GM21360 (cell line): ENCODE measurements at regions not wholly inside any gene's neighbourhood (a gene's known extent, or its start where the extent isn't known, plus 50 kb on each side); places are given as distances from the start of the nearest gene placed in this dataset.

Experiments used
- ATAC-seq: cut with Tn5 transposase; IDR thresholded peaks from one replicate; pipeline ENCODE4 v1.9.1; 2021; ENCODE audit warnings: mild to moderate bottlenecking, moderate library complexity; ENCODE audit not compliant: unreplicated experiment

DNA sequence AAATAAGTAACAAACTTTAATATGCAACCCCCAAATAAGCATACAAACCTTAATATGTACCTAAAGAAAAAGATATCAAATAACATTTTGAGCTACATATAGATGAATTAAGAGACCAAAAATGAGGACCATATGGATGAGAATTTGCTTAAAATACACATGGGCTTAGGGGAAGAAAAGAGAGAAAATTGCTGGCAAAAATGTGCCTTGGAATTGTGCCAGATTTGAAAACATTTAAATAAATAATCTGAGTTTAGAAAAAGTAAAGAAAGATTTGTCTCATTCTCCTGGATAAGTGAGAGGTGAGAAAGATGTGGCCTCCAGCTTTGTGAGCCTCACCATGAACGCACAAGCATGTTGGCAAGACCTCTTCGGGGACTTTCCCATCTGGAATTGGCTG is 372.6 kb downstream of the SOX11 start:
- ATAC-seq = no peak

DNA sequence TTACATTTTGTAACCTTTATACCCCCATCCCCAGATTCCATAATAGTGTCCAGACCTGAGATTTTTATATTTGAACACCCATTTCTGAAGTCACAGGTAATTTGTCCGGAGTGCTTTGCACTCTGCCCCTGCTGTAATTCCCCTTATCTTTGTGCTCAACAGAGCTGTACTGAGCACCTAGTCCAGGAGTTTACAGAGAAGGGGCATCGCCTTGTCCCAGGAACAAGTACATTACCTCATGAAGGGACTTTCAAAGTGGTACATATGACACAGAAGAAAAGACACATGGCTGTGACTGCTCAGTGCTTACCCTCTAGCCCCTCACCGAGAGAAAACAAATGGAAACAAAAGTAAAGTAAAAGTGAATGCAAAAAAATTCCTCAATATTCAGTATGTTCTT is 373.5 kb downstream of the SOX11 start:
- no peak for ATAC-seq

DNA sequence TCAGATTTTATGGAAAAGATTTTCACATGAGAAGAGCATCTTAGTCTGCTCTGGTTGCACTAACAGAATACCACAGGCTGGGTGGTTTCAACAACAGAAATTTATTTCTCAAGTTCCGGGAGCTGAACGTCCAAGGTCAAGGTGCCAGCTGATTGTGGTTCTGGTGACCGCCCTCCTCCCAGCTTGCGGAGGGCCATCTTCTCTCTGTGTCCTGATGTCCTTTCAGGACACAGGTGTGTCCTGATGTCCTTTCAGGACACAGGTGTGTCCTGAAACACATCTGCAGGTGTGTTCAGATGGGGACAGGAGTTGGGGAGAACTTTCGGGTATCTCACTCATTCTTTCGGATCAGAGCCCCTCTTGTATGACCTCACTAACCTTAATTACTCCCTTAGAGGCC is 374.9 kb downstream of the SOX11 start:
- no peak for ATAC-seq

DNA sequence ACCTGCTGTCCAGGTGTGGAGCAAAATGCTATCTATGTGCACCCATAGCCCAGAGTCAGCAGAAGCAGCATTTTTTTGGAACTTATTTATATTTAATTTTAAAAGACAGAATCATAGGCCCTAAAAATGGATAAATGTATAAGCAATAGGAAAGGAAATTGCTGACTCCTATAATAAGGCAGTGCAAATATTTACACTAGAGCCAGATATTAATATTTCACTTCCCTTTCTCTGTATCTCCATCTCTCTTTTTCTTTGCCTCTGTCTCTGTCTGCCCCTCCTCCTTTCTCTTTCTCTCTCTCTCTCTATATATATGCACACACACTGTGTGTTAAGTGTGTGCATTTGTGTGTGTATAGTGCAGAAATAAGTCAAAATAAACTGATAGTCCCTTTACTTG is 375.6 kb downstream of the SOX11 start:
- no peak for ATAC-seq

DNA sequence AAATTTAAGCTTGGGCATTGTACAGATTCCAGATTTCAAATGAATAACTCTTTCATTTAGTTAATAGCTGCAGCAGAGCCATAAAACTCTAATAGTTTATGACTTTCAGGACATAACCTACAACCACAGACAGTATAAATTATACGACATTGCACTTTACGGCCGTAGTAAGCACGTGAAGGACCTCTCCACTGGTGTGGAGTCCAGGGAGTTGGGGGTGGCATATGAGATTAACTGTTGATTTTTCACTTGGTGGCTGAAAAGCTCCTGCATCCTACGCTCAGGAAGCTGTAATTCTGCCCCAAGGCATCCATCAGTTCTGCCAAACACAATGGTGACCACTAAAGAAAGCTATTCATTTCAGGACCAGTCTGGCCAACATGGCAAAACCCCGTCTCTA is 376.2 kb downstream of the SOX11 start:
- no peak for ATAC-seq

DNA sequence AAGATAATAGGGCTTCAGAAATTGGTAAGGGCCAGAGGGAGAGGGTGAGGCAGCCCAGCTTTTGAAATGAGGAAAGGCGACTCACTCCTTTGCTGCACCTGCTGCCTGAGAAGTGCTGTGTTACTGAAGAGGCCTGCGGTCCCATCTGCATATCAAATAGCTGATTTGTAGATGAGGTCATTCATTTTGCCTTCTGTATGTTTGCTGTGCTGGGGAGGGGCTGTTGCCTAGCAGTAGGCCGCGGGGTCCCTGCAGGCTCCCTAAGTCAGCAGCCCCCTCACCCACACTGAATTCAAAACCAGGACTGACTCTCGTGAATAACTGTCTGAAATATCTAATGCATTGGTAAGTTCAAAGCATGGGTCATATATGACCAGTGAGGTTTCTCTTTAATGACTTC is 377.2 kb downstream of the SOX11 start:
- ATAC-seq = no peak

DNA sequence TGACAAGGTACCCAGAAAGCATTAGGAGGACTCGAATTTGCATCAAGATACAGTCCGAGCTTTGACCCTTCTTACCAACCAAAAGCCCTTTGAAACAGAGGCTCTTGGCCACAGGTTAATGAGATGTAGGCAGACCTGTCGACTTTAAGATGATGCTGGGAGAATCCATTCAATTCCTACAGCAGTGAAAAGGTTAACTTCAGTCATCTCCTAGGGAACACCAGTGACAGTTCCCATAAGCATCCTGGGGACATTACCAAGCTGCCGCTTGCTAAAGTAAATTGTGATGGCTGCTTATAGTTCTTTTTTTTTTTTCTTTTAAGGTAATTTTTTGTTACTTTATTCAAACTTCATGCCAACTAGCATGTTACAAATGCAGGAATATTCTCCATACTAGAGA is 379.3 kb downstream of the SOX11 start:
- no peak for ATAC-seq

DNA sequence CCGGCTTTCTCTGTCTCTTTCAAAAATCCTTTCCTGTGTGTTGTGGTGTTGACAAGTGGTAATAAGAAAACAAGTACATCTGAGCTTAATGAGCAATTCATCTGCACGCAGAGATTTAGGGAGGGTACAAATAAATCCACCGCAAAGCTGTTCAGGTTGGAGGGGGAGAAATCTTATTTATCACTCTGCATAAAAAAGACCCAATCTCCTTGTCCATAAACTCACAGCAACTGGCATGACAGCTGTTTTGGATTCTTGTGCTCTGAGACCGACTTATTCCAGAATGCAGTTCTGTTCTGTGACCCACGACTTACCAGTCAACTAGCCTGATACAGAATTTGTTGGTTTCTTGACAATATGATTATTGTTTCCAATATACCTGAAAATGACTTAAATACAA is 380.1 kb downstream of the SOX11 start:
- no peak for ATAC-seq

DNA sequence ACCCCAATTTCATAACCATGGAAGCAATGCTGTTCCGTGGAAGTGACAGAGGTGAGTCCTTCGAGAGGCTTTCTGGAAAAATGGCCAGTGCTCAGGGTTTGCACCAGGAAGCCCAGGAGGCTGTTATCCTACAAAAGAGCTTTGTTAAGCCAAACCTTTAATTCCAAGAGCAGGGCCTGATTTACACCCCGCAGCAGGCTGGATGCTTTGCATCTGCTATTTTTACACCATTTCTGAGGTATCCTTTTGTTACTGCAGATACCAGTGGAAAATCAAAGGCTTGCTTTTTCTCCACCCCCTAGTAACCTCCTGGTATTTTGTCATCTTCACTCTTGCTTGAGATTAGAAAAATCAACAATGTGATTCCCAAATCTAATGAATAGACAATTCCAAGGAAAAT is 380.6 kb downstream of the SOX11 start:
- no peak for ATAC-seq

DNA sequence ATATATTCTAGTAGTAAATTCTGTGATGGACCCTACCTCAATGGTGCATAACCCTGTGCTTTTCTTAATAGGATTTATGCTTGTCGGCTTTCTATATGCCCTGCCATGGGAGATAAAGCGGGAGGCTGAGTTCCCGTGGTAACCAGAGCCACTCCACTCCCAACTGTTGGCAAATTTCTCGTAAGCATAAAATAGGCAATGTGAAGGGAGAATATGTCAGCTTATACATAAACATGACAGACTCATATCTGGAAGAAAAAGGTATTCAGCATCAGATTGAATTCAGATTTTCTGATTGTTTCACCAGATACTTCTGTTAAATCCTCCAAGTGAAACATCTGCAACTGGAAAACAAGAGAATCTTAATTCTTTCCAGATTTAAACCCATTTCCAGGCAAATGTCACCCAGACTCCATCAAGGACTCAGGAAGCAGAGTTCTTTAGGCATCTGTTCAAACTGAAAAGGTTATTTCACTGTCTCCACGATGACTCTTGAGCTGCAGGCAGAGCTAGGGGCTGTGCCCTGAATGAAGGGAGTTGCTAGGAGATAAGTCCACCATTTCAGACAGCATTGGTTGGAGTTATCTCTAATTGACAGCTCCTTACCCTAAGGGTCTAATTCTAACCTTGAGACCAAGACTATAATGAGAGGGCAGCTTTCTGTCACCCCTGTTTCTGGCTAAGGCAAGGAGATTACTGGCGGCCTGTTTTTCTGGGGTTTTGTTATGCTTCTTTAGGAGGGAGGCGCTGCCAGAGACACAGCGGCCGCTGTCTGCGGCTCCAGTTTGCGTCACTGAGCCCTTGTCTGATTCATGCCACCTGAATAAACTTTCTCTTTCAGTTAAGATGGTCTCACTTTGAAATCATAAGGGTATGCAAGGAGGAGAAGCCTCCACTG is 381.3 kb downstream of the SOX11 start:
- ATAC-seq = no peak

DNA sequence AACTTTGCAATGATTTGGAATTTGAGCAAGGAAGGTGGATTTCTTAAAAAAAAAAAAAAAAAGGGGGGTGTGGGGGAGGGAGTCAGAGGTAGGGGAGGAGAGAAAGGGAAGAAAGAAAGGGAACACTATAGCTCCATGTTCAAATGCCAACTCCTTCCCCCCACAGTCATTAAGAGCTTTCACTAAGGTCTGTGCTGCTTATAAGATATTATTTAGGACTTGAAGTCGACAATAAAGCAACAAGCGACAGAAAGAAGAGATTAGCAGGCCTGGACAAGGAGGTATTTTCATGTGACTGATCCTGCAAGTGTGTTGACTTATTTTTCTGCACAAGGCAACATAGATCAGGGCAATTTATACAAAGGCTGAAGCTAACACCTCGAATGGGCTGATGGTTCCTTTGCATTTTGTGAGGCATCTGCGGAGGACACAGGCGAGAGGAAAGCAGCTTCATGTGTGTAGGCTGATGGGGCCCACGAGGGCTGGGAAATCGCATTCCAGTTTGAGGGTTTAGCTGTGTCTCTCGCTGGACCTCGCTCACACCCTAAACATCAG is 382.0 kb downstream of the SOX11 start:
- ATAC-seq = no peak

DNA sequence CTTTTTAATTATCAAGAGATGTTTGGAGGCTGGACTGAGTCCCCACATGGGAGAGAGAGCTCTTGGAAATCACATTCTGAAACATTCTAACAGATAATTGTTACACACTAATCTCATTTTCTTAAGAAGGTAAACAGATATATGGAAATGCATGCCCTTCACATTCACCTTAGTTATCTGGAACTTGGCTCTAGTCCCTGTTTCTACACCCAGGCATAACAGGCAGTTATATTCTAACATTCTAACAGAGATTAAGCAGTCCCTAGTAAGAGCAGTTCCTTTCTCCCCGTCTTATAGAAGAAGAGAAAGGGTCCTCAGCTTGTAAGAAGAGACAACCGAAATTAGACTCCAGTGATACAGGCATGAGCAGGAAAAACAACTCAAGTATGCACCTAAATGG is 385.4 kb downstream of the SOX11 start:
- no peak for ATAC-seq

DNA sequence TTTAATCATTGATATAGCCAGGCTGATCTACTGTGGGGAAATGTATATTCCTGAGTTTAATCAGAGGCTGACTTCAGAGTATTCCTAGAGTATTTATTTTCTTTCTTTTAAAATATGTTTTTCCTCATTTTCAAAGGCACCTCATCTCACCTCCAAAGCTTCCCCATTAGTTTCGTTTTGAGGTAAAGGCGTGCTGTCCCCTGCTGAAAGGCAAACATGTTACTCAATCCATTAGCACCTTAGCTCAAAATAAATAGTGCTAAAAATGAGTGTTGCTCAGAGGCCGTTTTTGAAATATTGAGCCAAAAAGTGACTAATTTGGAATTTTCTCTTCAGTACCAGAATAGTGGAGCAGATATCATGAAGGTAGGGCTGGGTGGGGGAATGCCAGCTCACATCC is 386.2 kb downstream of the SOX11 start:
- no peak for ATAC-seq

DNA sequence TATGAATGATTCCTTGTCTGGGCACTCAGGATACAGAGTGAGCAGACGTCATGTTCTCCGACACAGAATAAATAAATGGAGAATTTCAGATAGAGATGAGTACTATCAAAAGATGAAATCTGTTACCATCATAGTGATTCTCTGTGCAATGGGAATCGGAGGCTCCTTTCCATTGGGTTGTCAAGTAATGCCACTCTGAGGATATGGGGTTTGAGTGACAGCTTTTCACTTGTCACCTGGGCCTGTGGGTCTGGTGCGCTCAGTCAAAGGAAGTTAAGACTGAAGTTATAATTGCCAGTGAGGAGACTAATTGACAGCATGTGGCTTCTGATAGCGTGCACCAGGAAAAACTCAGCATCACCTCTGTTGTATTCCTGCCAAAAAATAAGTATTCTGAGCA is 387.2 kb downstream of the SOX11 start:
- ATAC-seq = no peak

DNA sequence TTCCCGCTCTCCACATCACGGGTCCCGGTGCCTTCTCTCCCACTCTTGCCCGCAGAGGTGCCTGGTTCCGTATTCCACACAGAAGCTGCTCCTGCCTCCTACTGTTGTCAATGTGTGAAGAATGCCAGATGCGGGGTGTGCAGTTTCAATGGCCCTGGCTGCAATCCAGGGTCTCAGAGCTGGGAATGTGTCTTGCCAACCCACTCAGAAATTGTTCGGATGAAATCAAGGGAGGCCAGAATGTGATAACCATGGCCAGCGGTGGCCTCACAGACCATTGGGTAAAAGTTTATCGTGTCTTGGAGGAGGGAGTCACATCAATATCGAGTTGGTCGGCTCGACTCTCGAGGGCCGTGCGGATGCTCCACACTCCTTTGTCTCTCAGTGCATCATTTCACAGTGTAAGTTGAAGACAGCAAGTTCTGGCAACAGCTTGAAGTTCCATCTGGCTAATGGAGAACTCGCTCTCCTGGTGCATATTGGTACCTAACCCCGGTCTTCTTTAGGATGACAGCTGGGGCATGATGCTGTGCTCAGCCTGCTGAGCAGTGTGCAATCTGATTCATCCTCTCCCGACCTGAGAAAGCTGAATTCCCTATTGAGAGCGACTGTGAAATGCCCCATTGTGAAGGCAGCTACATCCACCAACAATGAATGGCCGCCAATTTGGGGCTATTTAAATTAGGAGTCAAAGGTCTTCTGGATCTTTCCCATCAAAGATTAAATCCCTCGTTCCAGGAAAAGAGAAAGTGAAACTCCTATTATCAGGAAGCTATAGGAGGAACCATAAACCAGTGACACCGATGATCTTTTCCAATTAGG is 389.0 kb downstream of the SOX11 start:
- no peak for ATAC-seq

DNA sequence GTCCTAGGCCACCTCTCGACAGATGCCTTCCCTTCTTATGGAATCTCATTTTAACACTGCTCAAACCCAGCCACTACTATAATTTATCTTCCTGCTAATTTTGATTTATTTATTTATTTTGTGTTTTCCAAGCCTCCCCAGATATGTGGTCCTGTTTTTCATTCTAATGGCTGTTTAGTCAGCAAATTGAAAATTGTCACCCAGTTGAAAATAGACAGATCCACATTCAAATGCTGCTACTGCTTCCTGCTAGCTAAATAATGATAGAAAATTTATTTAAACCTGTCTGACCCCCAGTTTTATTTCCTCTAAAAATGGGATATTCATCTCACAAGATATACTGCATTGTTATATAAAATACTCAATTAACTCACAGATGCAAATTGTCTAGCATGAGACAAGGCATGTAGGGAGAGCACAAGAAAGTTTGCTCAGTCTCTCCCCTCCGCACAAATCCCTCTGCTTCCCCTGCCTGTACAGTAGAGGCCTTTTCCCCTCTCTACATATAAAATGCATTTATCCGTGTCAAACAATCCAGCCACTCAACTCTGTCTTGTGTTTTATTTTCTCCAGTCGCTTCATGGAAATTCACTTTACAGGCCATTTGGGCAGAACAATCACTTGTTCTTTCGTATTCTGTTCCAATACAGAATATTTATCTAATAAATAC is 389.9 kb downstream of the SOX11 start:
- no peak for ATAC-seq

DNA sequence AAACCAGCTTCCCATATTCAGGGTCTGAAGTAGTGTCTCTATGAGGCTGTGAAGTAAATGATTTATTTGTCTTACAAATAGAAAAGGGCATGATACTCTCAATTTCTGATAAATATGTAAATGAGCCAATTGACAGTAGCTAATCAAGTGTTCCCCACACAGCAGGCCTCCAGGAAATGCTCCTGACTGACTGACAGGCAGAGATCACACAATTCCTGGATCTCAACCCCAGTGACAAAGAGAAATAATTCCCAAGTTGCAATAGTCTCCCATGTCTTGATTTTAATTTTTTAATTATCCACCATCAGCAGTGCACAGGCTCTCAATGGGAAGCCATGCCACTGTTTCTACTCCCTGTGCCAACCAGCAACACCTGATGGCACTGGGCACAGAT is 390.4 kb downstream of the SOX11 start:
- ATAC-seq = no peak

DNA sequence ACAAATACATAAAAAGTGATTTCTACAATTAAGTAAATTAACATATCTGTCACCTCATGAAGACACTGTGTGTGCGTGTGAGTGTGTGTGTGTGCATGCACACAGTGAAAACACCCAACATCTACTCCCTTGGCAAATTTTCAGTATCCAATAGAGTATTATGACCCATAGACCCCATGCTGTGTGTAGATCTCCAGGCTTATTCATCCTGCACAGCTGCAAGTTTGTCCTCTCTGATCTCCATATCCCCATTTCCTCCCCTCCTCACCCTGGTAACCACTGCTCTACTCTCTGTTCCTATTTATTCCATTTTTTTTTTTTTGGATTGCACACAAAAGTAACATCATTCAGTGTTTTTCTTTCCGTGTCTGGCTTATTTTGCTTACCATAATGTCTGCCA is 391.0 kb downstream of the SOX11 start:
- ATAC-seq = no peak

DNA sequence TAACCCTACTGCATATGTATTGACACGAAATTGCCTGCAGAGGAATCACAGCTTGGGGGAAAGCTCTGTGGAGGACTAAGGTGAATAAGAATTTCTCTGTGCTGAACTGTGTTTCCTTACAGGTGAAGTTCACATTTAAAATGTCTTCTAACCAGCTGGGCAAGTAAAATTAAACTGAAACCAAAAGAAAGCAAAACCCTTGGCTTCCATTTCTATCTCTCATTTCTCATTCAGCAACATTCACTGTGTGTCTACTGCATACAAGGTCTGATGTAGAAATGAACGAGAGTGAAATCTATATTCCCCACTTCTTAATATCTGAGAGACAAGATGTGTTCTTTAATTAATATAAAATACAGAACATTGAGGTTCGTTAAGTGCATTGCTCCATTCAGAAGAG is 397.3 kb downstream of the SOX11 start:
- ATAC-seq = no peak

DNA sequence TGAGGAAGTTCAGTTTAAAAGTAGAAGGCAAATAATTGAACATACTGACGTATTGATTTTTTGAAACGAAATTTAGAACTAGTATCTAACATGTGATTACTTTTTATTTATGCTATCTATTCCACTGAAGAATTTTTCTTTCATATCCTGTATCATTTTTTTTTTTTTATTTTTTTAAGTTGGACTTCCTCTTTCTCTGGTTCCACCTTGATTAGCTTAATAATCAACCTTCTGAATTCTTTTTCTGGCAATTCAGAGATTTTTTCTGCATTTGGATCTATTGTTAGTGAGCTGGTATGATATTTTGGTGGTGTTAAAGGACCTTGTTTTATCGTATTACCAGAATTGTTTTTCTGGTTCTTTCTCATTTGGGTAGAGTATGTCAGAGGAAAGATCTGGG is 411.2 kb downstream of the SOX11 start:
- no peak for ATAC-seq

DNA sequence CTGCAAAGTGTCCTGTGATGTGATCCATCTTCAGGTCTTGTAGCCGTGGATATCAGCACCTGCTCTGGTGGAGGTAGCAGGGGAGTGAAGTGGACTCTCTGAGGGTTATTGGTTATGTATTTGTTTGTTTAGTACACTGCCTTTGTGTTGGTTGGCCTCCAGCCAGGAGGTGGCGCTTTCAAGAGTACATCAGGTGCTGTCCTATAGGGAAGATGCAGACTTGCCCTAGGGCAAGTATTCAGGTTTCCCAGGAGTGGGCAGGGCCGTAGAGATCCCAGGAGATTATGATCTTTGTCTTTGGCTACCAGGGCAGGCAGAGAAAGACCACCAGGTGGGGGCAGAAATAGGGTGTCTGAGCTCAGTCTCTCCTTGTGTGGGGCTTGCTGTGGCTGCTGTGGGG is 411.8 kb downstream of the SOX11 start:
- ATAC-seq = no peak
